ENCODE measurements at regions not wholly inside any gene's neighbourhood (a gene's known extent, or its start where the extent isn't known, plus 50 kb on each side); places are given as distances from the start of the nearest gene placed in this dataset.

GRCh38 chr12:93108985-93109384 is 179.9 kb upstream of the EEA1 start:
- TF ChIP-seq NRF1 (IDR thresholded peaks at IDR 0.05; ENCODE audit: low read depth, low read length) = no peak
- TF ChIP-seq CTCF (IDR thresholded peaks at IDR 0.05) = no peak
- TF ChIP-seq IRF3 (IDR thresholded peaks at IDR 0.05; ENCODE audit: low read depth, low read length) = no peak
- no peak for TF ChIP-seq YY1 (IDR thresholded peaks at IDR 0.05; ENCODE audit: low read depth)
- no peak for TF ChIP-seq ELF1 (IDR thresholded peaks at IDR 0.05)
- TF ChIP-seq FOXM1 (IDR thresholded peaks at IDR 0.05; ENCODE audit: low read depth) = no peak
- TF ChIP-seq TAF1 (IDR thresholded peaks at IDR 0.05; ENCODE audit: borderline replicate concordance, low read depth, low read length) = no peak
- no peak for TF ChIP-seq SIN3A (IDR thresholded peaks at IDR 0.05; ENCODE audit: borderline replicate concordance, low read depth, low read length)
- peak; percentile 45; the same call in 1 of the 2 replicates for TF ChIP-seq TEAD4 (IDR thresholded peaks at IDR 0.05; ENCODE audit: borderline replicate concordance, insufficient read depth)
- TF ChIP-seq USF1 (IDR thresholded peaks at IDR 0.05; ENCODE audit: borderline replicate concordance, low read depth) = no peak
- no peak for TF ChIP-seq GABPA (IDR thresholded peaks at IDR 0.05; ENCODE audit: low read depth)
- TF ChIP-seq PBX3 (IDR thresholded peaks at IDR 0.05) = peak; percentile 87
- peak; percentile 55 to 75; a peak in 3 of 4 replicates for TF ChIP-seq EP300 (IDR thresholded peaks at IDR 0.05; ENCODE audit: borderline replicate concordance in 1 of 2, low read depth in 1 of 2, low read length in 1 of 2)

Measured in SK-N-SH (cell line).